HEK293 (cell line): ENCODE measurements at regions not wholly inside any gene's neighbourhood (a gene's known extent, or its start where the extent isn't known, plus 50 kb on each side); places are given as distances from the start of the nearest gene placed in this dataset.
A peak's percentile ranks its signal among the peaks of the same experiment; 100 is the strongest.

Source experiments
- CTCF ChIA-PET: fragments of 350-600 bp; formaldehyde crosslinking; extraction: SDS; loops from one replicate; lab custom pipeline; 2021; ENCODE audit warnings: antibody characterized with exemption; lab: Yijun Ruan, JAX
- POLR2A ChIA-PET: fragments of 300-600 bp; formaldehyde crosslinking; extraction: SDS; loops from one replicate; lab custom pipeline; 2020; ENCODE audit warnings: antibody characterized with exemption, inconsistent platforms; lab: Yijun Ruan, JAX
- H3K27ac ChIP-seq: fragments of 200-500 bp; sonication (Bioruptor generic); 2 replicates; pipeline ENCODE4 v1.5.1; 2014; ENCODE audit warnings: low read depth, low read length, control low read depth, inconsistent platforms; ENCODE audit errors: extremely low read depth
- H3K36me3 ChIP-seq, 2 experiments: fragments of 200-500 bp in 1 of 2; sonication (Bioruptor generic) in 1 of 2; 1 replicate in 1 of 2; 2 replicates in 1 of 2; pipeline ENCODE4 v1.5.1; 2014 to 2017; ENCODE audit warnings: inconsistent platforms in 2 of 2, low read length in 2 of 2; ENCODE audit not compliant: control insufficient read depth in 2 of 2, insufficient read depth in 1 of 2
- H3K4me1 ChIP-seq: fragments of 200-500 bp; sonication (Bioruptor generic); 2 replicates; pipeline ENCODE4 v1.5.1; 2014; ENCODE audit warnings: mild to moderate bottlenecking, low read length, inconsistent platforms; ENCODE audit not compliant: control insufficient read depth, insufficient read depth
- H3K4me3 ChIP-seq: 2 replicates; pipeline ENCODE4 v1.5.1; 2011; ENCODE audit warnings: low read depth, mild to moderate bottlenecking, control low read depth, low read length, moderate library complexity
- H3K9me3 ChIP-seq: fragments of 200-500 bp; sonication (Bioruptor generic); 2 replicates; pipeline ENCODE4 v1.5.1; 2014; ENCODE audit warnings: low read depth, low read length, inconsistent platforms; ENCODE audit not compliant: control insufficient read depth, insufficient read depth
- PRDM1 ChIP-seq: fragments of 450-650 bp; formaldehyde crosslinking; IDR thresholded peaks from 2 replicates; pipeline ENCODE4; 2016; ENCODE audit warnings: missing biosample characterization, missing genetic modification characterization
- ZBTB17 ChIP-seq: fragments of 450-650 bp; formaldehyde crosslinking; IDR thresholded peaks from 2 replicates; pipeline ENCODE4 v1.5.1; 2016; ENCODE audit warnings: missing biosample characterization, missing genetic modification characterization
- ZNF138 ChIP-seq: fragments of 450-650 bp; formaldehyde crosslinking; IDR thresholded peaks from 2 replicates; pipeline ENCODE4 v1.5.1; 2016; ENCODE audit warnings: missing biosample characterization, missing genetic modification characterization, borderline replicate concordance
- ZNF510 ChIP-seq: fragments of 450-650 bp; formaldehyde crosslinking; IDR thresholded peaks from 2 replicates; pipeline ENCODE4 v1.5.1; 2018; ENCODE audit warnings: mild to moderate bottlenecking, missing genetic modification characterization, missing biosample characterization; ENCODE audit not compliant: insufficient replicate concordance

DNA sequence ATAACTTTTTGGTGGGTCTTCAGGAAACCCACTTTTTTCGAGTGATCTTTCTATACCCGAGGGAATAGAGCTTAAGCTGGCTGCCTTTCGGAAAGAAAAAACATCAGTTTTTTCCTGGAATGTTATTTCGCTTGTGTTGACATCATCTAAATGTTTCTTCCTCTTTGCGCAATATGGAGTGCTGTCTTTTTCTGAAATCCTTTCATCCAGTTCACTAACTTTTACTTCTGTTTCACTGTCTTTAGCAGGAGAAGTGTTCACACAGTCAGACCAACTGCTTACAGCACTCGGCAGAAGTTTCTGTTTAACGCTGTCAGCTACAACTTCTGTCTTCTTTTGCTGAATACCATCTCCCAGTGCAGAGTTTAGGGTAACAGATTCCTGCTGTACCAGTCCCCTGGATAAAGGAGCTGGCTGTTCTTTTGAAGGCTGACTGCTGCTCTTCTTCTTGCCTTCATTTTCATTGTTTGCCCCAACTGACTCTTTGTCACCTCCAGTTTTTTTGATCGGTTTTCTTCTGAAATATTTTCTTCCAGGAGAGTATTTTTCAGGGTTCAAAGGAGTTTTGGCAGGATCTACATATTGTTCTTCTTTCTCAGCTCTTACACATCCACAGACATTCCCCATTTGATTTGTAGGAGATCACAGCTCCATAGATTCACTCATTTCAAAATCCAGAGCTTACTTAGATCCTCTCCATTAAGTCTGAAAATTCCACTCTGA, 50.0 kb upstream of the DST start:
- H3K4me1 ChIP-seq = peaks cover 35% of the 10 kb centered on the region

More for the DNA sequence above, 50.0 kb upstream of the DST start:
- ChIA-PET POLR2A (interaction anchor here (0.7 kb wide), 1 partner anchor 154 kb away, joined by 6 read pairs; no protein-coding TSS in a partner anchor), CTCF (interaction anchor here (0.6 to 6.5 kb wide), 12 partner anchors 8 to 171 kb away, joined by 3 to 37 read pairs (median 4); no protein-coding TSS in a partner anchor)
- H3K4me3 ChIP-seq = no peak overlapping the region
- H3K36me3 ChIP-seq = no peaks in the 10 kb centered on the region
- no peaks in the 10 kb centered on the region for H3K9me3 ChIP-seq
- 0 out of 2 replicates have a peak overlapping the region, but pooled peaks have one; percentile 8 for H3K27ac ChIP-seq
- TF ChIP-seq ZNF510 (no peak), ZBTB17 (peak; percentile 66; the same call in 1 of the 2 replicates), ZNF138 (tag by site-specific recombination) (no peak), PRDM1 (tag by site-specific recombination) (peak; percentile 52; the same call in 1 of the 2 replicates)
